Choroid plexus epithelial cell (primary cell): ENCODE measurements at regions not wholly inside any gene's neighbourhood (a gene's known extent, or its start where the extent isn't known, plus 50 kb on each side); places are given as distances from the start of the nearest gene placed in this dataset.
A peak's percentile ranks its signal among the peaks of the same experiment; 100 is the strongest.
"Not testable (repeated sequence)": the region's sequence is repeated elsewhere in the genome, so short reads cannot be mapped to it uniquely, and the experiment has no call there.

ENCODE experiments used
- DNase-seq: peaks from one replicate; pipeline ENCODE4 v3.0.0-alpha.2; 2010; ENCODE audit warnings: low read depth
- H3K4me3 ChIP-seq: 2 replicates; pipeline ENCODE4 v1.5.1; 2011; ENCODE audit warnings: low read depth, mild to moderate bottlenecking, control low read depth, low read length, moderate library complexity
- CTCF ChIP-seq: conservative IDR thresholded peaks from 2 replicates; pipeline ENCODE4 v1.5.1; 2011; ENCODE audit warnings: low read depth, mild to moderate bottlenecking, control low read depth, inconsistent platforms, low read length, moderate library complexity

GRCh38 chr1:191729742-191730141 lies 428.5 kb upstream of the RGS18 start:
- no peak for TF ChIP-seq CTCF
- DNase-seq, result peak; percentile 1
- H3K4me3 ChIP-seq, result no peak overlapping the region

- not testable (repeated sequence) for DNase-seq, H3K4me3 ChIP-seq
Measured at GRCh38 chr1:191731608-191732302, 426.5 kb upstream of the RGS18 start.

GRCh38 chr1:191734321-191734720 lies 423.9 kb upstream of the RGS18 start:
- no peak for DNase-seq
- no peak overlapping the region for H3K4me3 ChIP-seq
- TF ChIP-seq CTCF, result no peak

DNA sequence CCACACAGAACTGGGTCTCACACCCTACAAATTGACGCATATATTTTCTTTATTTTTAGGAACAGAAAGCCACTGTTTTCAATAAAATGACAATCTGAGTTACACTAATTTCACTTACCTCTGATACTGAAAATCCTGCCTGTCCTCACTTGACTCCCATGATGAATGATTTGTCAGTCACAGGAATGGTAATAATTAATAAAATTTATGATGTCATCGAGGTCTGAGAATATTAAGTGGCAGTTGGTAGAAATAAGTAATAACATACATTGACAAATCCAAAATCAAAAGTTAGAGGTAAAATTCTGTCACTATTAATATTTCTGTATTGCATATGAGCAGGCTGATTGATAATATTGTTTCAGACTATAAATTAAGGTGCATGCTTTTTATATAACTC lies 418.7 kb upstream of the RGS18 start:
- H3K4me3 ChIP-seq, result no peak overlapping the region
- no peak for TF ChIP-seq CTCF
- no peak for DNase-seq

GRCh38 chr1:191752342-191752741 lies 405.9 kb upstream of the RGS18 start:
- DNase-seq, result no peak
- no peak for TF ChIP-seq CTCF
- no peak overlapping the region for H3K4me3 ChIP-seq

- H3K4me3 ChIP-seq, result no peak overlapping the region
- DNase-seq, result no peak
- no peak for TF ChIP-seq CTCF
Measured at GRCh38 chr1:191760016-191760415, 398.2 kb upstream of the RGS18 start.

- H3K4me3 ChIP-seq, result no peak overlapping the region
- no peak for TF ChIP-seq CTCF
- DNase-seq, result no peak
Measured at GRCh38 chr1:191788551-191788950, 369.7 kb upstream of the RGS18 start.

GRCh38 chr1:191798178-191798577 lies 360.1 kb upstream of the RGS18 start:
- no peak for DNase-seq
- TF ChIP-seq CTCF, result no peak
- H3K4me3 ChIP-seq, result no peak overlapping the region
